ENCODE measurements at regions not wholly inside any gene's neighbourhood (a gene's known extent, or its start where the extent isn't known, plus 50 kb on each side); places are given as distances from the start of the nearest gene placed in this dataset.

DNA sequence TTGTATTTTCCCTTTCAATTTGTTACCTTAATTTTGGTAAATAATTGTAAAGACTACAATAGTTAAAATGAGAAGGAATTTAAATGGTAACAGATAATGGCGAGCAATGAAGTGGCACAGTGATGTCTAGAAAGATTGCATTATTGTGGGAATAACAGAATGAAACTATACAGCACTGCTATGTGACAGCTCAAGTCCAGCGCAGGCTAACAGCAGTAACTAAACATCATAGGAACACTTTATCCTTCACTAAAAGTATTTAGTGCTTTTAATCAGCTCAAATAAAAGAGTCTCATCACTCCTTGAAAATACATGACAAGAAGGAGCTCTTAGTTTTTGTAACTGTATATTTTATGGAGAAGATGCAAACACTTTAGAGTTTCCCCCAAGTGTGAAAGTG, 190.8 kb downstream of the TENT5A start:
- Mint-ChIP-seq H3K36me3 (ENCODE audit: unreplicated experiment) (no peaks in the 10 kb centered on the region), H3K27ac (ENCODE audit: unreplicated experiment) (no peak overlapping the region), H3K4me3 (ENCODE audit: unreplicated experiment) (no peak overlapping the region), H3K9me3 (ENCODE audit: unreplicated experiment) (no peaks in the 10 kb centered on the region), H3K4me1 (ENCODE audit: unreplicated experiment) (peaks cover 21% of the 10 kb centered on the region), H3K27me3 (ENCODE audit: unreplicated experiment) (no peaks in the 10 kb centered on the region)
- TF ChIP-seq, protein P1, sequence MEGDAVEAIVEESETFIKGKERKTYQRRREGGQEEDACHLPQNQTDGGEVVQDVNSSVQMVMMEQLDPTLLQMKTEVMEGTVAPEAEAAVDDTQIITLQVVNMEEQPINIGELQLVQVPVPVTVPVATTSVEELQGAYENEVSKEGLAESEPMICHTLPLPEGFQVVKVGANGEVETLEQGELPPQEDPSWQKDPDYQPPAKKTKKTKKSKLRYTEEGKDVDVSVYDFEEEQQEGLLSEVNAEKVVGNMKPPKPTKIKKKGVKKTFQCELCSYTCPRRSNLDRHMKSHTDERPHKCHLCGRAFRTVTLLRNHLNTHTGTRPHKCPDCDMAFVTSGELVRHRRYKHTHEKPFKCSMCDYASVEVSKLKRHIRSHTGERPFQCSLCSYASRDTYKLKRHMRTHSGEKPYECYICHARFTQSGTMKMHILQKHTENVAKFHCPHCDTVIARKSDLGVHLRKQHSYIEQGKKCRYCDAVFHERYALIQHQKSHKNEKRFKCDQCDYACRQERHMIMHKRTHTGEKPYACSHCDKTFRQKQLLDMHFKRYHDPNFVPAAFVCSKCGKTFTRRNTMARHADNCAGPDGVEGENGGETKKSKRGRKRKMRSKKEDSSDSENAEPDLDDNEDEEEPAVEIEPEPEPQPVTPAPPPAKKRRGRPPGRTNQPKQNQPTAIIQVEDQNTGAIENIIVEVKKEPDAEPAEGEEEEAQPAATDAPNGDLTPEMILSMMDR (IDR thresholded peaks at IDR 0.05) = no peak
- DNase-seq (ENCODE audit: extremely low spot score, unreplicated experiment) = no peak

DNA sequence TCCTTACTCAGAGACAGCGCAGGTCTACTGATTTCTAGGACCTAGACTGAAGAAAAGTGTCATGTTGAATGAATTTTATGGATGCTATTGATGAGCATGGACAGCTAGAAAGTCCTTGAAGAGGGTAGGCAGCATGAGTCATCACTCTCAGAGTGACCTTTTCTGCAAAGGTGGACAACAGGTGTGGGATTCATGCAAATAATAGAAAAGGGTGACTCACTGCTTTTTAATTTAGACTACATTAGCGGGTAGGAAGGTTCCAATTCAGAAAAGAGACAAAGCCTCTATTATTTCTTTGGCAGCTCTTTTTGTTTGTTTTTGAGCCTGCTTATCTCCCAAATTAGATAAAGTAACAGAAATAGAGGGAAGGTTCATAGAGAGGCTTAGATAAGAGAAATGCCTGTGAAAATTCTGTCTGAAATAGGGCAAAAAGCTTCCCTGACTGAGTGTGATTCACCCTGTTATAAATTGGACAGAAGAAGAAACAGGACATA, 191.4 kb downstream of the TENT5A start:
- Mint-ChIP-seq H3K4me1 (ENCODE audit: unreplicated experiment) (peaks cover 21% of the 10 kb centered on the region), H3K36me3 (ENCODE audit: unreplicated experiment) (no peaks in the 10 kb centered on the region), H3K9me3 (ENCODE audit: unreplicated experiment) (no peaks in the 10 kb centered on the region), H3K27ac (ENCODE audit: unreplicated experiment) (no peak overlapping the region), H3K27me3 (ENCODE audit: unreplicated experiment) (no peaks in the 10 kb centered on the region), H3K4me3 (ENCODE audit: unreplicated experiment) (no peak overlapping the region)
- DNase-seq (ENCODE audit: extremely low spot score, unreplicated experiment) = no peak
- TF ChIP-seq, protein P1 (IDR thresholded peaks at IDR 0.05) = no peak

DNA sequence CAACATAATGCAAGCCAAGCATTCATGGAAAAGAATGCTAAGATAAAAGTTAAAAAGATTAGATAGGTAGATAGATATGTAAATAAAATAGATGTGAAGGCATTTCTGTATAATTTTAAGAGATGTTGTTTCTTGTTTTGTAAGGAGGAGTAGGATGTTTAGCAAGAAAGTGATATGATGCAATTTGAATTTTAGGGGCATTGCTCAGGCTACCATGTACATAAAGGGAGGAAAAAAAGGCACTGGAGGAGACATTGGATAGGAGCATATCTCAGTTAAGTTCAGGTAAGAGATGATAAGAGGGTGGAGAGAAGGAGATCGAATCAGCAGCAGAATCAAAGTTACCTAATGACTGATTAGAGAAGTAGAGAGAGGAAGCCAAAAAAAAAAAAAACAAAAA, 194.7 kb downstream of the TENT5A start:
- Mint-ChIP-seq H3K9me3 (ENCODE audit: unreplicated experiment) (no peaks in the 10 kb centered on the region), H3K4me3 (ENCODE audit: unreplicated experiment) (no peak overlapping the region), H3K36me3 (ENCODE audit: unreplicated experiment) (no peaks in the 10 kb centered on the region), H3K27me3 (ENCODE audit: unreplicated experiment) (no peaks in the 10 kb centered on the region), H3K4me1 (ENCODE audit: unreplicated experiment) (peaks cover 19% of the 10 kb centered on the region), H3K27ac (ENCODE audit: unreplicated experiment) (no peak overlapping the region)
- TF ChIP-seq, protein P1 (IDR thresholded peaks at IDR 0.05) = no peak
- DNase-seq (ENCODE audit: extremely low spot score, unreplicated experiment) = no peak

DNA sequence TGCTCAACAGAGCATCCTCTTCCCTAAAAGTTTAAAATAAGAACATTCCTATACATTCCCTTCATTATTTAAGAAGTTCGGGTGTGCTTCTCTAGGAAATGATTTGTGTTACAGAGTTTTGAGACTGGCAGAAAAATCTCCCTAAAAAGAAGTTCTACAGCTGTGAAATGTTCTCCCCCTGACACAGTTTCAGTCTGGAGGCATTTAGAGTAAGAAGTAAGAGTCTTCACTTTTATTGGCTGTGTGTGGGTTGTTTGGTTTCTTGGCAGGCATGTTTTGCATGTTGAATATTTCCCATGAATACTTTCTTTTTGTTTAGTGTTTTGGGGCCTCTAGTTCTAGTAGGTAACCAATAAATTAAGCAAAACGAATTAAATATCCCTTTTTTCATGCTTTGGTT, 195.9 kb downstream of the TENT5A start:
- Mint-ChIP-seq H3K27ac (ENCODE audit: unreplicated experiment) (no peak overlapping the region), H3K4me3 (ENCODE audit: unreplicated experiment) (no peak overlapping the region), H3K9me3 (ENCODE audit: unreplicated experiment) (no peaks in the 10 kb centered on the region), H3K27me3 (ENCODE audit: unreplicated experiment) (no peaks in the 10 kb centered on the region), H3K36me3 (ENCODE audit: unreplicated experiment) (no peaks in the 10 kb centered on the region), H3K4me1 (ENCODE audit: unreplicated experiment) (peaks cover 10% of the 10 kb centered on the region)
- no peak for DNase-seq (ENCODE audit: extremely low spot score, unreplicated experiment)
- TF ChIP-seq, protein P1 (IDR thresholded peaks at IDR 0.05) = no peak

DNA sequence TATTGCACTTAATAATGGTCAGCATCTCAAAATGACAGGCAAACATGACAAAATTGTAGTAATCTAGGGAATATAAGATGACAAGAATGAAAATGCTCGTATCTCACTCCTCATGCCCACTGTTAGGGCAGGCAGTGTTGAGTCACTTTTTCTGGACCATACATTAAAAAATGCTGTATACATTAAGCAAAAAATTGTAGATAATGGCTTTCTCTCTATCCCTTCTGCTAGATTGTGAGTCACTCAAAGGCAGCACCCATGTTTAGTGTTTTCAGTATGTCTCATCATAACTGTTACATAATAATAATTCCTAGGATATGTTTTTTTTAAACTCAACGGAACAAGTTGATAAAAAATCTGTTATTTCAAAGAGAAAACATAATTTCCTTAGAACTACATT, 199.3 kb downstream of the TENT5A start:
- peaks cover 2% of the 10 kb centered on the region for H3K36me3 Mint-ChIP-seq (ENCODE audit: unreplicated experiment)
- no peak for DNase-seq (ENCODE audit: extremely low spot score, unreplicated experiment)
- H3K27ac Mint-ChIP-seq (ENCODE audit: unreplicated experiment) = no peak overlapping the region
- no peaks in the 10 kb centered on the region for H3K9me3 Mint-ChIP-seq (ENCODE audit: unreplicated experiment)
- H3K4me1 Mint-ChIP-seq (ENCODE audit: unreplicated experiment) = peaks cover 10% of the 10 kb centered on the region
- H3K27me3 Mint-ChIP-seq (ENCODE audit: unreplicated experiment) = no peaks in the 10 kb centered on the region
- TF ChIP-seq, protein P1 (IDR thresholded peaks at IDR 0.05) = no peak
- no peak overlapping the region for H3K4me3 Mint-ChIP-seq (ENCODE audit: unreplicated experiment)

All from osteocyte (in vitro differentiated cells).